ENCODE measurements at regions not wholly inside any gene's neighbourhood (a gene's known extent, or its start where the extent isn't known, plus 50 kb on each side); places are given as distances from the start of the nearest gene placed in this dataset.

DNA sequence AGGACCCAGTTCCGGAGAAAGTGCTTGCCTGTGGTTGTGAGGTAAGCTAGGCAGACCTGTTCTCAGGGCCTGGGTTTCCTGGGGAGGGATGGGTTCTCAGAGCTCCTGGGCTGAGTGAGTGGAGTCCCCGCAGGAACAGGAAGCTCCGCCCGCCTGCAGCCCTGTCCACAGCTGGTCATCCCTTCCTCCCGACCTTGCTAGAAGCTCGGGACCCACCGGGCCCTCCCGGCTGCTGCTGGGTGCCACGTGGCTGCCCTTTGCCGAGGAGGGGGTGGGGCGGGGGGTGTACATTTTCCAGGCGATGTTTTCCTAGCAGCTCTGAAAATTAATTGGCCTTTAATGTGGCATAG is 198.1 kb downstream of the C9orf50 start:
- TF ChIP-seq GATA2 (IDR thresholded peaks at IDR 0.05; ENCODE audit: low read depth, low read length) (no peak), GATA3 (IDR thresholded peaks at IDR 0.05; ENCODE audit: low read depth, low read length) (no peak)

All from SH-SY5Y (cell line).